Heart left ventricle (tissue), 16 donors: ENCODE measurements at regions not wholly inside any gene's neighbourhood (a gene's known extent, or its start where the extent isn't known, plus 50 kb on each side); places are given as distances from the start of the nearest gene placed in this dataset.

Experiments used
- ATAC-seq, 4 donors: fragments of 200-7000 bp; cut with Tn5 transposase; one replicate each; pipeline ENCODE4 v1.9.1; 2020 to 2022; ENCODE audit warnings: moderate library complexity in 4 of 4, mild to moderate bottlenecking in 3 of 4, moderate number of reproducible peaks in 1 of 4
- DNase-seq, 5 donors: peaks; one replicate each; pipeline ENCODE4 v3.0.0-alpha.2; 2020
- H3K27ac ChIP-seq, 12 donors: fragments of 200-600 bp; sonication (generic) in 4 of 12; one replicate each; pipeline versions ENCODE4 v1.5.0 to v1.8.0; 2016 to 2022; ENCODE audit warnings: mild to moderate bottlenecking in 2 of 12
- H3K27me3 ChIP-seq, 9 donors: fragments of 200-600 bp; sonication (generic) in 2 of 9; one replicate each; pipeline versions ENCODE4 v1.5.1 to v1.8.0; 2016 to 2022; ENCODE audit warnings: mild to moderate bottlenecking in 3 of 9
- H3K36me3 ChIP-seq, 9 donors: fragments of 200-600 bp; sonication (generic) in 2 of 9; one replicate each; pipeline versions ENCODE4 v1.5.0 to v1.8.0; 2018 to 2022; ENCODE audit warnings: mild to moderate bottlenecking in 2 of 9
- H3K4me1 ChIP-seq, 12 donors: fragments of 200-600 bp; sonication (generic) in 4 of 12; one replicate each; pipeline versions ENCODE4 v1.5.0 to v1.8.0; 2016 to 2022; ENCODE audit warnings: mild to moderate bottlenecking in 3 of 12
- H3K4me3 ChIP-seq, 12 donors: fragments of 200-600 bp; sonication (generic) in 4 of 12; one replicate each; pipeline versions ENCODE4 v1.5.0 to v1.8.0; 2017 to 2022; ENCODE audit warnings: mild to moderate bottlenecking in 9 of 12, moderate library complexity in 4 of 12
- H3K9me3 ChIP-seq, 12 donors: fragments of 200-600 bp; sonication (generic) in 4 of 12; one replicate each; pipeline versions ENCODE4 v1.5.0 to v1.8.0; 2016 to 2022; ENCODE audit warnings: mild to moderate bottlenecking in 1 of 12
- CTCF ChIP-seq, 12 donors: fragments of 200-600 bp; sonication (generic) in 4 of 12; IDR thresholded peaks; one replicate each; pipeline versions ENCODE4 v1.5.0 to v1.8.0; 2018 to 2022; ENCODE audit warnings: antibody characterized with exemption in 12 of 12, mild to moderate bottlenecking in 5 of 12
- POLR2A ChIP-seq, 2 donors: fragments of 450-650 bp; IDR thresholded peaks; one replicate each; pipeline ENCODE4 v1.6.1; 2017; ENCODE audit warnings: antibody characterized with exemption in 2 of 2, mild to moderate bottlenecking in 2 of 2, moderate library complexity in 2 of 2
- WGBS, 4 donors: extraction: QIAGEN DNeasy Blood & Tissue Kit in 2 of 4; methylation state at CpG; one replicate each; pipeline versions ENCODE4 v1.1.5 to v1.1.7; 2013 to 2018; 5-methylcytosine and 5-hydroxymethylcytosine counted together
- intact Hi-C, 10 donors: fragments of 100-400 bp; cut with DNase I; formaldehyde crosslinking; loops; one replicate each; pipeline versions ENCODE4 v1.11.1 to v1.14.2; 2022
- donor health status: ischemic (EF 13 %, LVEDD 7.1; RV severe dilation, severe dysfunction).
- donor health status: healthy with polysubstance abuse.
- donor health status: DM: no; HTN: yes; CAD: no.
- donor health status: DM: no; HTN: no; CAD: no.
- donor health status: ischemic (EF 25% LVEDD 6.9; RV normal size, moderate dysfunction).
- donor health status: ischemic (EF 25% LVEDD 5.7; RV mildly dilated, moderate dysfunction).
- donor health status: healthy.
- donor health status: DM: yes; HTN: yes; CAD: no.
- donor health status: ischemic (EF 35%, LVEDD 5.7; RV mildly dilated, moderate dysfunction).
- donor health status: nonischemic (EF 11% LVEDD 7.7; RV severe dilation, severe dysfunction).
- donor health status: DM: yes; HTN: yes; CAD: no.
- donor health status: PGD.
- donor health status: ischemic (EF 29% LVEDD 5.4; RV normal size, mild dysfunction).
- donor health status: nonischemic (EF 23%, LVEDD 6.1; RV moderate dilation, normal function).

- Histone ChIP-seq H3K27ac (no peak overlapping the region), H3K4me3 (no peak overlapping the region), H3K4me1 (no peaks in the 10 kb centered on the region), H3K9me3 (peaks cover 0 to 5% (median 0%) of the 10 kb centered on the region in 12 donors), H3K36me3 (no peaks in the 10 kb centered on the region), H3K27me3 (no peaks in the 10 kb centered on the region)
- TF ChIP-seq POLR2A (IDR thresholded peaks at IDR 0.05): no peak
- TF ChIP-seq CTCF (IDR thresholded peaks at IDR 0.05): no peak
- ATAC-seq (no peak), DNase-seq (no peak)
- intact Hi-C loops: no loop called here
- WGBS, 4 donors: 90 to 100% (median 92%) methylated on average over 1 of the region's 1 CpG
Measured at GRCh38 chr4:143035661-143036060, 149.1 kb upstream of the USP38 start.

GRCh38 chr4:143036443-143036842 lies 148.3 kb upstream of the USP38 start:
- Histone ChIP-seq H3K9me3 (peaks cover 0 to 10% (median 0%) of the 10 kb centered on the region in 12 donors), H3K27ac (no peak overlapping the region), H3K4me3 (no peak overlapping the region), H3K36me3 (no peaks in the 10 kb centered on the region), H3K27me3 (no peaks in the 10 kb centered on the region), H3K4me1 (no peaks in the 10 kb centered on the region)
- DNase-seq (no peak), ATAC-seq (no peak)
- WGBS, 4 donors: 55 to 78% (median 74%) methylated on average over 2 of the region's 2 CpGs
- no peak for TF ChIP-seq POLR2A (IDR thresholded peaks at IDR 0.05)
- no peak for TF ChIP-seq CTCF (IDR thresholded peaks at IDR 0.05)
- intact Hi-C loops: no loop called here

GRCh38 chr4:143046454-143046853 lies 138.3 kb upstream of the USP38 start:
- intact Hi-C loops: no loop called here
- Histone ChIP-seq H3K27ac (no peak overlapping the region), H3K9me3 (peaks cover 0 to under 1% (median 0%) of the 10 kb centered on the region in 12 donors), H3K4me1 (peaks cover 0 to 9% (median 0%) of the 10 kb centered on the region in 12 donors), H3K4me3 (no peak overlapping the region), H3K36me3 (no peaks in the 10 kb centered on the region), H3K27me3 (no peaks in the 10 kb centered on the region)
- WGBS, 4 donors: 77 to 91% (median 82%) methylated on average over 4 of the region's 4 CpGs
- no peak for TF ChIP-seq CTCF (IDR thresholded peaks at IDR 0.05)
- TF ChIP-seq POLR2A (IDR thresholded peaks at IDR 0.05): no peak
- no peak for ATAC-seq
- no peak for DNase-seq

GRCh38 chr4:143046906-143047305 lies 137.8 kb upstream of the USP38 start:
- DNase-seq: no peak
- 74 to 84% (median 81%) methylated on average over 4 of the region's 4 CpGs for WGBS, 4 donors
- no peak for ATAC-seq
- Histone ChIP-seq H3K4me3 (no peak overlapping the region), H3K27ac (no peak overlapping the region), H3K4me1 (peaks cover 0 to 9% (median 0%) of the 10 kb centered on the region in 12 donors), H3K36me3 (no peaks in the 10 kb centered on the region), H3K27me3 (no peaks in the 10 kb centered on the region), H3K9me3 (no peaks in the 10 kb centered on the region)
- no peak for TF ChIP-seq CTCF (IDR thresholded peaks at IDR 0.05)
- TF ChIP-seq POLR2A (IDR thresholded peaks at IDR 0.05): no peak
- intact Hi-C loops: no loop called here
